ENCODE measurements at regions not wholly inside any gene's neighbourhood (a gene's known extent, or its start where the extent isn't known, plus 50 kb on each side); places are given as distances from the start of the nearest gene placed in this dataset.
"Not testable (repeated sequence)": the region's sequence is repeated elsewhere in the genome, so short reads cannot be mapped to it uniquely, and the experiment has no call there.

DNA sequence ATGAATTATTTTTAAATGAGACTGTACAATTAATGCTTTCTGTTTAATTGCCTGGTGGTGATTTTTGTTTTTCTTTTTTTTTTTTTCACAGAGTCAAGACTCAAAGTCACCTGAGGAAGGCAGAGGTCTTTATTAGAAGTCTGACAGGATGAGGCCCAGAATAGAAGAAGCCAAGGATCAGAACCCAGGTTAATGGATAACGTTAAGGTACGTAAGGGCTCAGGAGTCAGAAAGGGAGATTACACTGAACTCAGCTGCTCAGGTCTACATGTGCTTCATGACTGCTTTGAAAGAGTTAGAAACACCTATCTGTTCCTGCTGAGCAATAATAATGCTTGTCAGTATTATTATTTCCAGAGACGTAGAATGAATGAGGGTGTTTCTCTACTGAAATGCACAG, 196.5 kb downstream of the LRATD1 start:
- DNase-seq = no peak

DNA sequence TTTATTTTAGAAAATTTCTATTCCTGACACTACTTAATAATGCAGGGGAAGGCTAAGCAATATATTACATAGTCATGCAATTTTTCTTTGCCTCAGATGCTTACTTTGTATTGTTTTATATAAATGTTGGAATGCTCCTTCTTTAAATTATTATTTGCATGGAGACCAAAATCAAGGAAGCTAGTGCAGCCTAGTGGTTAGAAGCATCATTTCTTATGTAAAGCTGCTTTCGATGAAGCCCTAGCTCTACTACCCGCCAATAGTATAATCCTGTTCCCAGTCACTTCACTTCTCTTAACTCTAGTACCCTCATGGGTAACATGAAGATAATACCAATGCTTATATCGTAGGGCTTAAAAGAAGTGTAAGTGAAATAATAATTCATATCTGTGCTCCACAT, 198.9 kb downstream of the LRATD1 start:
- DNase-seq = no peak

DNA sequence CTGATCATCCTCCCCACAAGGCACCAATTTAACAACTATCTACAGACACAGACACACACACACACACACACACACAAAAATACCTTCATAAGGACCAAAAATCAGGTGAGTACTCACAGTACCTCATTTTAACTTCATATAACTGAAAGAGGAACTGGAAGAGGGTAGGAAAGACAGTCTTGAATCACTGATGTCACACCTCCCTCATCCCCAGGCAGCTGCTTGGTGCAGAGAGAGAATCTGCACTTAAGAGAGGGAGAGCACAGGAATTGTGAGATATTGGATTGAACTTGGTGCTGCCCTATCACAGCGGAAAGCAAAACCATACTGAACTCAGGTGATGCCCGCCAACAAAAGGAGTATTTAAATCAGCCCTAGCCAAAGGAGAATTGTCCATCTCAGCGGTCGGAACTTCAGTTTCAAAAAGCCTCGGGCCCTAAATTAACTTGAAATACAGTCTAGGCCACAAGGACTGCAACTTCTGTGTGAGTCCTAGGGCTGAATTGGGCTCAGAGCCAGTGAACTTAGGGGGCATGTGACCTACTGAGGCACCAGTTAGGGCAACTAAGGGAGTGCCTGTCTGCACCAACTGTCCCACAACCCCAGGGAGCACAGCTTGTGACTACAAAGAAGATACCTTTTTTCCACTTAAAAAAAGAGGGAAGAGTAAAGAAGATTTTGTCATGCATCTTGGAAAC, 211.1 kb downstream of the LRATD1 start:
- DNase-seq = no peak

DNA sequence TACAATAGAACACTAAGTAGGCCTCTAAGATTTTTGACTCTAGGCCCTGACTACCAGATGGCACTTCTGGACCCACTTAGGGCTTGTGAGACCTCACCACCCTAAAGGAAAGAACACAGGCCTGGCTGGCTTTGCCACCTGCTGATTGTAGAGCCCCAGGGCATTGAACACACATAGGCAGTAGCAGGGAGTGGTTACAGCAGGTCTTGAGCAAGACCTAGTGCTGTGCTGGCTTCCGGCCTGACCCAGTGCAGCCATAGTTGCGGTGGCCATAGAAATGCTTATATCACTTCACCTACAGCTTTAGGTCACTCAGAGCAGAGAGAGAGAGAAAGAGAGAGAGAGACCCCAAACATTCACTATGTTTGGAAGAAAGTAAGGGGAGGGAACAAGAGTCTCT, 223.2 kb downstream of the LRATD1 start:
- DNase-seq = no peak

DNA sequence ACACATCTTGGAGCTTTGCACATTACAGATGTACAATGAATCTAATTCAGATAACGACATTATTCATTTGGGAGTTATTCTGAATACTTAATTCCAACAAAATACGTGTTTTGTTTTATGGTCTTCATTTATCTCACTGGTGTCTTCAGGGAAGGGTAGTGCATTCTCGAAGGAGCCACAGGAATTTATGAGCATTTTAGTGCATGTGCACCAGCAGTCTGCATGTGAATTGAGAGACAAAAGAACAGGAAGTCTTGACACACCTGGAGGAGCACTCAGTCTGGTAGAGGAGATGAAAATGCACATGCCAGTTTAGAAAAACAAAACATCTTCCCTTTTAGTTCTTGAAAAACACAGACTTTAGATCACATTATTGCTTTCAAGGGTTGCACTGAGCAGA, 228.7 kb downstream of the LRATD1 start:
- no peak for DNase-seq

- no peak for DNase-seq
Observed at GRCh38 chr2:14866736-14867352, 234.3 kb downstream of the LRATD1 start.

DNA sequence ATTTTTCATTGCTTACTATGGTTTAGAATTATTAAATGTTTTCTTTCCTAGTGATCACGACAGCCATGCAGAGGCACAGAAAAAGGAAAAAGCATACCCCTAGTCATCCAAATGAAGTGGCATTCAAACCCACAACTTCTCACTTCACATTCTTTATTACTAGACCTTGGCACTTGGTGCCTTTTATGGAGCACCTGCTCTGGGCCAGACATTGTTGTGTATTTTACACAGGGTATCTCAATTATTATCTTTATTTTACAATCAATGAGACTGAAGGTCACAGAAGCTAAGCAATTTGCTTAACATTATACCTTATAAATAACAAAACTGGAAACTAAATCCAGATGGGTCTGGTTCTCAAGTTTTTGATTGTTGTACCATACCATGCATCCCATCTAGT, 235.3 kb downstream of the LRATD1 start:
- DNase-seq = no peak

- DNase-seq = no peak
Observed at GRCh38 chr2:14872779-14873325, 240.3 kb downstream of the LRATD1 start.

DNA sequence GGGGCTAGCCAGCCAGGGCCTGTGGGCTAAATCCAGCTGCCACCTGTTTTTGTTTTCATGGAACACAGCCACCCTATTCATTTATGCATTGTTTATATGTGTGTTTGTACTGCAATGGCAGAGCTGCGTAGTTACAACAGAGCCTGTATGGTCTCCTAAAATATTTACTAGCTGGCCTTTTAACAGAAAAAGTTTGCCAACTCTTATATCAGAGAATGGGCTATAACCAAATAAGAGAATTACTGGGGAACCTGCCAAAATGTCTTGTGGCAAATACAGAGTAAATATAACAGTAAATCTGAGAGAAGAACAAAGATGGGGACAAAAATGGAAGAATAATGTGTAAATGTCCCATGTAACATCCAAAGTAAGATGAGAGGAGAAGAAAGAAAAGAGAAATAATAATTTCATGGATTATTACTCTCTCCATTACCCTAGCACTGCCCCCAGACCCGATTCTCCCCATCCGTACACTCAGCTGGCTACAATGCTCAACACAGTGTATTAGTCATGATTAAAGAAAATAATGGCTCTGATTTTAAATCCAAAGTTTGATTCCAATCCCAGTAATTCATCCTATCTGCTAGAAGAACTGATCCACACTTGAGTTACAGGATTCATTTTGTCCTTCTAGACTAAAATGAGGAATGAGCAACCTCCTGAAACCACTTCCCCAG, 249.3 kb downstream of the LRATD1 start:
- DNase-seq = no peak

DNA sequence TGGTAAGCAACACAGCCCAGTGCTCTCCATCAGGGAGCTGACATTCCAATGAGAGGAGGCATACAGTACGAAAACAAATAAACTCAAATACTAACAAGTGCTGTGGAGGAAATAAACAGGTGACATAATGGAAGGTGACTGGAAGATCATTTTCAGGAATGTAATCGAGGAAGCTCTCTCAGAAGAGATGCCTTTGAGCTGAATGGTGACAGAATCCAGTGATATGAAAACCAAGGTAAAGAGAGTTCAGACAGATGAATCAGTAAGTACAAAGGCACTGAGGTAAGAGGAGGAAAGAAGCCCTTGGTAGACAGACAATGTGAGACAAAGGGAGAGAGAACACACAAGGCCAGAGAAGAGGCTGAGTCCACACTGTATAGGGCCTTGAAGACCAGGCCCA, 252.1 kb downstream of the LRATD1 start:
- no peak for DNase-seq

DNA sequence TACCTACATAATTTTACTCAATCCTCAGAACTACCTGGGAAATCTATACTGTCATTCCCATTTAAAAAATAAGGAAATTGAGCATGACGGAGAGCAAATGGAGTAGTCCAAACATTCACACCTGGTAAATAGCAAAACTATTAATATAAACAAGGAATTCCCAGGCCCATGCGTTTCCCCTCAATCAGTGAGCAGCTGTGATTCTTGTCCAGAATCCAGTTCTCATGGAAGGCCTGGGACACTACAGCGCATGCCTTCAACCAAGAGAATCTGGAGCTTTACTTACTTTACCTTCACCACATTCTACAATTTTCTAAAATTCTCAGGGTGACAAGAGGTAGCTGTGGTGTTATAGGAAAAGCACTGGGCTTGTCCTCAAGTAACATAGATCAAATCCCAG, 259.0 kb downstream of the LRATD1 start:
- no peak for DNase-seq

DNA sequence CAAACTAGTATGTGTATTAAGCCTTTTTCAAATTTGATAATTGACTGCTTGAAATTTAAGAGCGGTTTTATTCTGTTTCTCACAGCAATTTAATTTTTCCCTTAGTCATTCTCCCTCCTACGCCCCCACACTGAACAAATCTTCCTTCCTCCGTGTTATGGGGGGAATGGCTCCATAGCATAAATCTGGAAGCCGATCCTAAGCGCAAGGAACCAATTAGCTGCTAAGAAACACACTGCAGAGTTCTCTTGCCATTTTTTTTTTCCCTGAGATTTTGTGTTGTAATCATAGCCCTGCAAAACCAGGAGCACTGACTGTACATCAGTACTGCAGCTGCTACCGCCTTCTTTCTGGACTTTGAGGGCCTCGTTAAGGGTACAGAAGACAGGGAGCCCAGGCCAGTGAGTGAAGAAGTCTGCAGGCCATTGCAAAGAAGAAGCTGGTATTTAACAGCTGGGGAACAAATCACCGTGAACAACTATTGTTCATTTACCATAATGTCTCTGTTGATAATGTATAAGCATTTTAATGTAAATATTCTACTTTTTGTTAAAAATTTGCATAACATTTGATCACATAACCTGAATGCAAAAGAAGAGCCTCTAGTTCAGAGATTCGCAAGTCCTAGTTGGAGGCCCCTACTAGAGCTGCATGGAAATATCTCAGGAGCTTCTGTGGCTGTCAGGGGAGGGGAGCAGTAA, 264.0 kb downstream of the LRATD1 start:
- DNase-seq = no peak

GRCh38 chr2:14899621-14900414, 267.3 kb downstream of the LRATD1 start:
- no peak for DNase-seq

DNA sequence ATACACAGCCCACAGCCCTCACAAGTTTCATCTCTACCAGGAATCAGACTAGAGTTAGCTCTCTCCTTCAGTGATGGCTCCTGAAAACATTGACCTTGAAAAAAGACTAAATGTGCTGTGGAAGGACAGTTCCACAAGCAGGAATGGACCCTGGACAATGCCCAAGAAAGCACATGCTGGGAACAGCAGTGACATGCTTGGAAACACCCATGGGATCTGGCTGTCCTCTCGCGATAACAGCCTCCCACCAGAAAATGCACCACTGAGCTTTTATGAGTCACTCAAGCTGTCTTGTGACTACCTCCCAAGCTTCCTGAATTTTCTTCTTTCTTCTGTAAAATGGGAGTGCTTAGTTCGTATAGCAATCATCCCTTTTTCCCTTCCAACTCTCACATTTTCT, 269.2 kb downstream of the LRATD1 start:
- DNase-seq = no peak

DNA sequence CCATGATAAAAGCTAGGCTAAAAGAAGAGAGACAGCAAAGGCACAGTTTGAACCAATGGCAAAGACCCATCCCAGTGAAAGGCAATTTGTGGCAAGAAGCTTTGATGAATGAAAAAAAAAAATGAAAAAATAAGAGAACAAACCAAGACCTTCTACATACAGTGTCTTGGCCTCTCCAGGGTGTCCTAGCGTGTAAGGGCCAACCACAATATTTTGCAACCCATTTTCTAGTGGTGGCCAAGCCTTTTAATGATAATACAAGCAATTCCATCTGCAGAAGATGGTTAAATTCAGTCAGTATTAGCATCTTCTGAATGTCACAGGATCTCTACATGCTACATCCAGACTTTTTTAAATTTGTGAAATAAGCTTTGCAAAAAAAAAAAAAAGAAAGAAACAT, 270.4 kb downstream of the LRATD1 start:
- no peak for DNase-seq

- peak; percentile 50 for DNase-seq
Observed at GRCh38 chr2:14903709-14904374, 271.3 kb downstream of the LRATD1 start.

- DNase-seq = not testable (repeated sequence)
Observed at GRCh38 chr2:14904378-14904777, 271.9 kb downstream of the LRATD1 start.

DNA sequence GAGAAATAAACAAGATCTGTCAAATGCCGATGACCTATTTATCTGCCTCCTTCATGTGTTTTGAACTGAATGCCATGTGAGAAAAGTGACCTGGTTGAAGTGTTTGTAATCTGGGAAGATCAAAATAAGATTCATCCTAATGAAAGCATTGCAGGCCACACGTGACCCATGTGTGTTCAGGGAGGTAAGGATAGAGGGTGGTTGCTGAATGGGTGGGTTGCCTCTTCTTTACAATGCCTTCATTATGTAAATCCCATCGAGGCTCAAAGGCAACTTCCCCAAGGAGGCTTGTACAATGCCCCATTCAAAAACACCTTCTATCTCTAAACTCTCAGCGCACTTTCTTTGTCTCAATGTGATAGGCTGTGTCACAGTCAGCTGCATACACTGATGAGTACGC, 273.1 kb downstream of the LRATD1 start:
- DNase-seq = no peak

GRCh38 chr2:14907014-14907612, 274.6 kb downstream of the LRATD1 start:
- DNase-seq = no peak

DNA sequence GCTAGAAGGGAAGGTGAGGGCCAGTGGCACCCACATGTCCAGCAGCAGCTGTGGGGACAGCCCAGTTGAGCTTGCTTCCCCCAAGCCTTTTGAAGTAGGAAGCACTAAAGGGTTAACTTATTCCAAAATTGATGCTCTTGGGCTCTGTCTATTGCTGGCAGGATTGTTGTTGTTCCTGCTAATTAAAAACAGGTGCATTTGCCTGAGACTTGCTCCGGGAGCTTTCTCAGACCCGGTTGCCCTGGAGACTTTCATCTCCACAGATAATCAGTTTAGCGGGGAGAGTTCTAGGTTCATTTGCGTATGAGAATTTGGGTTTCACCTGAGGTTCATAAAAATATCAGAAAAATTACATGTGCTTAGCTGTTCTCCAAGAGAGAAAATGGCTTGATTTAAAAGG, 277.3 kb downstream of the LRATD1 start:
- no peak for DNase-seq

- no peak for DNase-seq
Observed at GRCh38 chr2:14910654-14911053, 278.1 kb downstream of the LRATD1 start.

Data from dermis blood vessel endothelial cell (primary cell).